NCI-H146 (cell line): ENCODE measurements at regions not wholly inside any gene's neighbourhood (a gene's known extent, or its start where the extent isn't known, plus 50 kb on each side); places are given as distances from the start of the nearest gene placed in this dataset.

Source experiments
- DNase-seq: peaks from one replicate; lab custom pipeline; 2025; lab: John Stamatoyannopoulos, UW

DNA sequence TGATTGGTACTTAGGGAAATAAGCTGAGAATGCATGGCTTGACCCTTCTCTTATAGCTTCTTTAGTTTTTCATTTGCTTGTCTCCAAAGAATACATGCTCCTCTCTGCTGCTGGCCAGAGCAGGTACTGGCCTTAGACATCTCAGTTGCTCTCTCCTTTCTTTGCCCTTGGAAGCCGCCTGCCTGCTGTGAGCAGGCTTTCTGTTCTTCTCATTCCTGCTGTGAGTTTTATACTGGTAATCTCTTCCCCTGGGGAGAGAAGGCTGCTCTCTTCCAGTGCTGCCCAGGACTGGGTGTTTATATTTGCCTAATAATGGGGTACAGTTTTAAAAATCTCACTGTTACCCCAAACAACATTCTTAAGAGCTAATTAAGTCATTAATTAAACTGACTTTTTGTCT lies 323.5 kb upstream of the LRRC7 start:
- DNase-seq: no peak

DNA sequence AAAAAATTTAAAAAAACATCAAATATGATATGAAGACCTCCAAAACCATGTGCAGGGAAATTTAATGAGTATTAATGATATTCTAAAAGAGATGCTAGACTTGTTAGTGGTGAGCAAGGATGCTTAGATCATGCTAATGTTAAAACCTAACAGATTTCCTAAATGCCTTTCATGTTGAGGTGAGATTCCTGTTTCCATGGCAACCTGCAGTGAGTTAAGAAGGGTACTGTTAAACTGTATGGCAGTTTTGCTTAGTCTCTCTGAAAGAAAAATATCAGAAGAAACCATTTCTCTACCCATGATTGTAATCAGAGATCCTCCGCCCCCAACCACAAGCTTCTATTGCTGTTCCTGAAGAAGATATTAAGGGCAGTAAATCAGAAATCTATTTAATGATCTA lies 321.6 kb upstream of the LRRC7 start:
- DNase-seq: no peak

DNA sequence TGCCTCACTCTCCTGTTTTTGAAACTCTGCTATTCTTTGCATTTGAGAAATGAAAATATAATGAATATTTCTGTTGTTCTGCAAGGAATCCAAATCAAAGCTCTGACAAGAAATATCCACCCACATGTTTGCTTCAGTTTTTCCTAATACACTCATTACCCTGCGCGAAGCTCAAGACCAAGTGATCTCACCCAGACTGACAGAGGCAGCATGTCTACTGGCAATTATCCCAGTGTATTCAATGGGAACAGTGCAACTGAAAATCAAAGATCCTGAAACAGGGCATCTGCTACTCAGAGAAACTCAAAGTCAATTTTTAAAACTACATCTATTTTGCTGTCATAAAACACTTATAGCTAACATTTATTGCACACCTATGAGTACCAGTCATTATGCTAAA lies 321.0 kb upstream of the LRRC7 start:
- no peak for DNase-seq

DNA sequence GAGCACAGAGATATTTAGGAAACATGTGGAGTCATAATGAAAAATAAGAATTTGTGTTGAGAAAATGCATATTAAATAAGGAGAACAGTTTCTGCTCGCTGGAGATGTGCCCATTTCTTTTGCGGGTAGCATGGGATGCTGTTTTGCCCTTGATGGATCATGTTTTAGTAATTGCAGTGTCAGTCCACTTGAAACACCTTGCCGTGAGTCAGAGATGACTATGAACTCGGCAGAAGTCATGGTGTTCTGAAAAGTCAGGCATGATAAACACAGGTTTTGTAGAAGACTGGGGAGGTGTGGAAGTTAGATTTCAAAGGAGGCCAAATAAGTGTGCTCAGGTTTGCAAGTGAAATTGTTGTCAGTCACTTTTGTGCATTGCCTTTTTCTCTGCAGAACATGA lies 315.0 kb upstream of the LRRC7 start:
- DNase-seq: no peak

DNA sequence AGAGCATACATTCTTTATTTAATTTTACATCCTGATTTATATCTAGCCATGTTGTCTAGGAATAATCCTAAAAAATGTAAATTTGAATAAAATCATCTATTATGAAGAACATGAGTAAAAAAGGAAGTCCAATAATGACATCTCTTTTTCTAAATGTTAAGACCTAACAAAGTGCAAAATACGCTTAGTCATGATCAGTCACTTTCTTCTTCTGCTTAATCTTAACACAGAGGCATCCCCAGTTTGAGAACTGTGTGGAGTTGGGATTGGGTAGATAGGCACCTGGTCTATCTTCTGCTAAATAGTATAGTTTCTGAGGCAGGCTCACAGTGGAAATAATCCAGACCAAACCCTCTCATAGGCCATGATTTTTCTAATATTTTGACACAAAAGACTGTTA lies 311.7 kb upstream of the LRRC7 start:
- DNase-seq: no peak

DNA sequence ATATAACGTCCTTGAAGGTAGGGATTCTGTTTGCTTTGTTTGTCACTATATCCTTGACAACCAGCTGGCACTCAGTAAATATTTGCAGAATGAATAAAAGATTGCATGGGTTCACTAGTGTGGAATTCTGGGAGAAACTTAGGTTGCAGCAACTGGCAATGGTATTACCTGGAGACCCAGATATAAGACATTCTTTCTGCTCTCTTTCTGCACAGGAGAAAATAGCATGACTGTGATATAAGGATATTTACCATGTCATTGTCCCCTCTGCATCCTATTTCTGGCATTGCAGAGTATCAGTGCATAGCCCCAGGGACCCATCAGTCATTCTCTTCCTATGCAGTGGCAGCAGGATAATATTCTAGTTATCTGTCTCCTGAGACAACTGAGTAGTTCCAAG lies 308.9 kb upstream of the LRRC7 start:
- no peak for DNase-seq

DNA sequence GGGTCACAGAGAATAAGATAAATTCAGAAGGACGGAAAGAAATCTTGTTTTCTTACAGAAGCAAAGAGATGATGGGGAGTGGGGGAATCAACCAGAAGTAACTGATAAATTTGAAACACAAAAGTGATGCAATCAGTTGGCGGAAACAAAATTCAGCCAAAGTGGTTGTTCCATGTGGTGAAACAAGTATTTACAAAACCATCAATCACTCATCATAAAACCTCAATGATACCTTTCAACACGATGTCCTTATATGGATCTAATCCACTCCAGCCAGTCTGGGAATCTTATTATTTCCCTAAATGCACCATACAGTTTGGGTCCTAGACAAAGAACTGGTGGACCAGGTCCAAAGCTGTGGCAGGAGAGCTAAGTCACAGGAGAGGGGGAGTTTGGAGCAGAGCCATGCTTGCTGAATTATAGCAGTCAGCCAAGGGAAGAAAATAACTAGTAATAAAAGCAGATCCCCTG lies 303.8 kb upstream of the LRRC7 start:
- DNase-seq: no peak

DNA sequence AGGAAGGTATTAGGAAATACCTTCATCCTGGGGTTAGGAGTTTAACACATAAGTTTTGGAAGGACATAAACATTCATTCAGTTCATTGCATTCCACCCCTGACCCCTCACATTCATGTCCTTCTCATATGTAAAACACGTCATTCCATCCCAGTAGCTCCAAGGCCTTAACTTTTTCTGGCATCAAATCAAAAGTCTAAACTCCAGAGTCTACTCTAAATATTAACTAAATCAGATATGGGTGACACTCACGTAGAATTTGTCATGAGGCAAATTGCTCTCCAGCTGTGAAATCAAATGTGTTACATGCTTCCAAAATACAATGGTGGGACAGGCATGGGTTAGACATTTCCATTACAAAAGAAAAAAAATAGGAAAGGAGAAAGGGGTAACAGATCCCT lies 298.2 kb upstream of the LRRC7 start:
- DNase-seq: no peak

DNA sequence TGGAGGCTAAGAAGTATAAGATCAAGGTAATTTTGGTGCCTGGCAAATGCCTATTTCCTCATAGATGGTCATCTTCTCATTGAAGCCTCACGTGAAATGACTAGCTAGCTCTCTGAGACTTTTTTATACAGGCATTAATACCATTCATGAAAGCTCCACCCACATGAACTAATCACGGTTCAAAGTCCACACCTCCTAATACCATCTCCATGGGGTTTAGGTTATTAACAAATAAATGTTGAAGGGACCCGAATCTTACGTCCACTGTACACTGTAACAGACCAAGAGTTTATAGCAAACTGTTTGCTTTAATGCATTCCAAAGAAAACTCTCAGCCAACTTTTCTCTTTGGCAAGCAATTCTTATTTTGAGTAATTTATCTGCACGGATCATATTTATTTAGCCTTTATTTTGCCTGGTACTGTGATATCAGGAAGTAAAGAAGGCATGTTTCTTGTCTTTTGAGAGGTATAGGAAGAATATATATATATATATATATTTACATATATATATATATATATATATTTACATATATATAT lies 296.1 kb upstream of the LRRC7 start:
- no peak for DNase-seq

DNA sequence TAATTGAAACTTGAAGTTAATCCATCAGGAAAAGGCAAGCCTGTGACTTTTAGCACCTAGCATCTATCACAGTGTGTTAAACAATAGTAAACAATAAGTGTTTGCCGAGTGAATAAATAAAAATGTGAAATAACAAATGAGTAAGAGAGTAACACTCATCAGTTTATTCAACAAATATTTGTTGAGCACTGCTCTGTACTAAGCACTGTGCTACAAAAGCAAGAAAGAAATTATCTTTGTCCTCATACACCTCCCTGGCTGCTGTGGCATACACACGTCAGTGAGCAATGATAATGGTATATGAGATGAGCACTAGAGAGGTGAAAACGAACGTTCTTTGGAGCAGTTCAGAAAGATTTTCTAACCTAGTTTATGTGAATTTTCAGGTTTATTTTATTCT lies 295.0 kb upstream of the LRRC7 start:
- DNase-seq: no peak

DNA sequence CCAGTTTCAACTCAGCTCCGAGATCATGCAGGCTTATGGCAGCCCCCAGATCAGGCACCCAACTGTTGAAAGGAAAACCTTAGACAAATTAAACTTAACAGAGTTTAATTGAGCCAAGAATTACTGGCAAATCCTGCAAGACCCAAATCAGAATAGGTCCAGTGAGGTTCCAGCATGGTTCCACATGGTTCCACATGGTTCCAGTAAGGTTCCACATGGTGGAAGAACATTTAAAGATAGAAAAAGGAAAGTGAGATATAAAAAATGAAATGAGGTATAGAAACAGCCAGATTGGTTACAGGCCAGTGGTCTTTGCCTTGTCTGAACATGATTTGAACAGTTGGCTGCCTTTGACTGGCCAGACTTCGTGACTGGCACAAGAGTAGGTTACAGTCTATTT lies 288.8 kb upstream of the LRRC7 start:
- no peak for DNase-seq

DNA sequence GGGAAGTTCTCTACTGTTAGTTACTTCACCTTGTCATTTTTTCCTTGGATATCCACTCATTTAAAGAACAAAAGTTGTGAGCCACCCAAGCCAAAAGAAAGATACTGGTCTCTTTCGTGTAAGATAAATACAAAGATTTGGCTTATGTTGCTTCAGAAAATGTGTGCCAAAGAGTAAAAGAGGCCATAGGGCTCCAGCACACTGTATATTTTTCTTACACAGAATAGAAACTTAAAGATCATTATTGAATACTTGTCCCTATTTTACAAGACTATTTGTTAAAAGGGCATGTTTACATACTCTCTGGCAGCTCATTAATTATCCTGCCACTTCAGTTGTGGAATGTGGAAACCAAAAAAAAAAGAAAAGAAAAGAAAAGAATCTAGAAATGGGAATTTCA lies 284.2 kb upstream of the LRRC7 start:
- no peak for DNase-seq

DNA sequence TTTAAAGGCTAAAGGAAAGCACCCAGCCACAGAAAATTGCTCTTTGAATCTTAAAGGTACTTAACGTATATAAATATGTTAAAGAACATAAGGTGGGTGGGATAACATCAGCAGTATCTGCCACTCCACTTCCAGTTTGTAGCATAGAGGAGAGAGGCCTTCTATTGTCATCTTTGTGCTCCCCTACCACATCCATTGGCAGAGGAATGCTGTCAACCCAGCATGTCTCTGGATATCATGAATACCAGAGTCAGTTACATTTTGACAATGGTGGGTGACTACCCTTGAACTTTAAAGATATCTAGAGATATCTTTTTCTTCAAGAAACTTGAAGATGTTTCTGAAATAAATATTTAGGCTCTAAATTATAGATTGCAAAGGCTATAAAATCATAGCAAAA lies 283.2 kb upstream of the LRRC7 start:
- no peak for DNase-seq

DNA sequence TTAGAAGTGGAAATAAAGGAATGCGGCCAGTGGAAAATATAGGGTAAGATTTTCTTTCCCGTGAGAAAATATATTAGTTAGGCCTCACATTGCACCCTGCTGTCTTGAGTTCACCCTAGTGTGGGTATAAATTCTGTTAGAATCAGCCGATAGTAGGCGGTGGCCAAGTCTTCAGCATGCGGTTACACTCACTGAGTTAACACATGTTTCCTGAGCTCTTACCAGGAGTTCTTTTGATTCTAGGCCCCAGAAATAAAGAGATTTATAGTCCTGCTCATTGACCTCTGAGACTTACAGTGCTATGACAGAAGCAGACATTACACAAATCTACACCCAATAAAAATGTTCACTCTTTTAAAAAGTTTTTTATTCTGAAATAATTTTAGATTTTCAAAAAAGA lies 279.3 kb upstream of the LRRC7 start:
- DNase-seq: no peak

DNA sequence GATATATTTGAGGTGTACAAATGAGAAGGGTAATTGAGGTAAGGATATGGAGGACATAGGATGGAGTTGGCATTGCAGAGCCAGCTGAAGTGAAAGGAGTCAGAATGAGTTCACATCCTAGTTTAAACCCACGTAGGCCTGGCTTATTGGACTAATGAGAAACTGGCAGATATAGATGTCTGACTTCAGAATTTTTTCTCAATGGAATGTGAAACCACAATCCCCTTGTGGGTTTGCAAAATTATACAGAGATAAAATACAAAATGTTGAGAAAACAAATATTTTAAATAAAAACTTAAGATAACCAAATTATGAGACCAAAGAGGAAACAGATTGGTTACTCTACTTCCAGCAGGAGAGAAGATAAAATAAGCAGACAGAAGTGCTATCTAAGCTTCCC lies 277.4 kb upstream of the LRRC7 start:
- no peak for DNase-seq

DNA sequence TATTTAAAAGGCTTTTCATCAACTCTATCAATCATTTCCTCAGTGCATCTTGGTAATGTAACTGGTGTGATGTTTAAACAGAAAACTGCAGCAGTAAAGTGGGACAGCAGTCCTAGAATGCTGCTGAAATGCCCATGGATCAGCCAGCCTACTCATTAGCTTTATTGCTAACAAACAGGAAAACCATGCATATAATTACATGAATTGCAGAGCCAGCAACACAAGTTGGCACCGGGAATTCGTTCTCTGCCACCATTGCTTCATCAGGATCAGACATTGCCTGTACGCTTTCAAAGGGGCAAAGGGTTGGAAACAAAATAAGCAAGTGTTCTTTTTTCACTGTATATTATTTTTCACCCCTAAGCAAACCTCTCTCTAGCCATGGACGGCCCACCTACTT lies 276.2 kb upstream of the LRRC7 start:
- no peak for DNase-seq

DNA sequence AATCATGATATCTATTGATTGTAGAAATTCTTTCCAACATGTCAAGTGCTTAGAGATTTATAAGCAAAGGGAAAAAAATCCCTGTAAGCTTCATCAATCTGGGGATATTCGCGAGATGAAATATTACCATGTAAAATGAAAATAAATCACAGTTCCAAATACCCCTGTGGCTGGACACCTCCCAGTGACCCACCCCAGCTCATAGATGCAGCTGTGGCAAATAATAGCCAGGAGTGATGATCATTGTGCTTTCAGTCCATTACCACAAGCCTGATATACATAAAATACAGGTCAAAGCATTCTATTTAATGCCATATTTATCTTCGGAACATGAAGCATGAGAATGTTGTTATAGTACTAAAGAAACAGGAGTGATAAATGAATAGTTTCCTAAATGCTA lies 274.9 kb upstream of the LRRC7 start:
- no peak for DNase-seq

DNA sequence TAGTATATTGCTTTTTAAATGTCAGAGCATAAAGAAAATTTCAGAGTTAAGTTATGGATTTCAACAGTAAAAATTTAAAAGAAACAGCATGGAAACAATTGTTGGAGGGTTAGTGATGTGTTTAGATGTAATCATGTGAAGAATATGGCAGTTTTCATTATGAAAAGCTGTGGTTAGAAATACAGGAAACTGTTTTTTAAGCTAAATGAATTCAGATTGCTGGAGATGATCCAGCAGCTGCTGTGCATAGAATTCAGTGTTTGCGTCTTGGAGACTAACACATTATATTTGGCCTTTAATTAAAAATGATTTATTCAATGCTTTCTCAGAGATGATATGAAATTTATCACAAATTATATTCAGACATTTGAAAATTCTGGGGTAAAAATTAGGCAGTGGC lies 273.6 kb upstream of the LRRC7 start:
- no peak for DNase-seq

DNA sequence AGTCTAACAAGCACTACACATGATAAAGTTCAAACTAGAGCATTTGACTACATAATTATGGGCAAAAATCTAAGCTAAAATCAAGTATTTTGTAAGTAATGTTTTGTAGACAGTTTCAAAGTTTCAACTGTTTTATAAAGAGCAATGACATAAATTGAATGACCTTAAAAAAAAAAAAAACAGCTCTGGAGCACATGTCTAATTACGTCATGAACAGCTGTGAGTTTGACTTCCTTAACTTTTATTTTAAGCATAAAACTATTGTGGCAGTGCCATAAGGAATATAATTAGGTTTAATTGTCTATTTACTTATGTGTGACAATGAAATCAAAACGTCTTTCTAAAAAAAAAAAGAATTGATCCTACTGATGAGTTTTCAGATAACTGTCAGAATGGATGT lies 272.5 kb upstream of the LRRC7 start:
- DNase-seq: no peak

DNA sequence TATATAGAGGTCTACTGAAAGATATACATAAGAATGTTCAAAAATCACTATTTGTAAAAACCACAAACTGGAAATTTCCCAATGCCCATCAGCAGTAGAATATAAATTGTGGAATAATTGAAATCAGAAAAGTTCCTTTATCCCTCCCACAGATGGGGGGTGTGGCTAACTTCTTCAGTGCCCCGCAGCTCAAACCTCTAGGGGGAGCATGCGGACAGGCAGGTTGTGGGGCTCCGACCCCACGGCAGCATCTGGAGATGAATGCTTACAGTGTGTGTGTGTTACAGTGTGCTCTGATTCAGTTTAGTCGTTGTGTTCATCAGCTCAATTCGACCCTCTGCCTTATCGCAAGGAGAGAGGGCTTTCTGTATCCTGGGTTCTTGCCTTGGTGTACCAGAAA lies 262.1 kb upstream of the LRRC7 start:
- peak; percentile 4 for DNase-seq

DNA sequence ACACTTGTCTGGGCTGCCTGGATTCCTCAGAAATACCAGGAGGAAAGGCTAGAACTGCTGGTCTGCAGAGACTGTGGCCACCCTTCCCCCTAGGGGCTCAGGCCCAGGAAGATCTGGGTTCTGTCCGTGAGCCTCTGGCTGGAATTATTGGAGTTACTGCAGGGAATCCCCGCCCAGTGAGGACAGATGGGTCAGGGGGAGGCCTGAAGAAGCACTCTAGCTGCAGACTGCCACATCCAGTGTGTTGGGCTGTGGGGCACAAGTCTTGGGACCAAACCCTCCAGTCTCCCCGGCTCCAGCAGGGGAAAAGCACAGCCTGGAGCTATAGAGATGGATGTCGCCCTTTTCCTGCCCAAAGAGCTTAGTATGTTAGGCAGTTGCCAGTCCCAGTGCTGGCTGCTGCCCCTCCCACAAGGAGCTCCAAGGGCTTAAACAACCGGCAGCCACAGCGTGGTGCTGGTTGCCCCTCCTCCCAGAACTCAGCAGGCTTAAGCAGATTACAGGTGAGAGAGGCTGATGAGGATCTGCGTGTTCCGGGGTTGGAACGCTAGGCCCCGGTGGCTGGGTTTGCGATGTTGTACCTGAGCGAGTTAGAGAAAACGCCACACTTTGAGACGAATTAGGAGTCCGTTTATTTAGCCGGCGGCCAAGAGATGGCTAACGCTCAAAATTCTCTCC lies 255.5 kb upstream of the LRRC7 start:
- no peak for DNase-seq

DNA sequence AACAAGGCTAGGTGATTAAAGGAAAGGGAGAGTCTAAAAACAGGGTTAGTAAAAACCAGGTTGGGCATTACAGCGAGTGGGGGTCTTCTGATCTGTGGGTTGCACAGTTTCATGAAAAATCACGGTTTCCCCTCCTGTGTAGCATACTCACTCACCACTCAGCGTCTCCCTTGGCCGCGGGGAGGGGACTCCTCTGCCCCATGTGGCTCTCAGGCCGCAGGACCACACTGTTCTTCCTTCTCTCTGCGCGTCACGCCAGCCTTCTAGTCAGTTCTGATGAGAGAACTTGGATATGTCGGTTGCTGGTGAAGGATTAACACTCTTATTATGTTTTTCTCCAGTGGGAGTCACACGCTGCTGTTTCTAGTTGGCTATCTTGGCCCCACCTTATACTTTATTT lies 254.6 kb upstream of the LRRC7 start:
- DNase-seq: no peak

DNA sequence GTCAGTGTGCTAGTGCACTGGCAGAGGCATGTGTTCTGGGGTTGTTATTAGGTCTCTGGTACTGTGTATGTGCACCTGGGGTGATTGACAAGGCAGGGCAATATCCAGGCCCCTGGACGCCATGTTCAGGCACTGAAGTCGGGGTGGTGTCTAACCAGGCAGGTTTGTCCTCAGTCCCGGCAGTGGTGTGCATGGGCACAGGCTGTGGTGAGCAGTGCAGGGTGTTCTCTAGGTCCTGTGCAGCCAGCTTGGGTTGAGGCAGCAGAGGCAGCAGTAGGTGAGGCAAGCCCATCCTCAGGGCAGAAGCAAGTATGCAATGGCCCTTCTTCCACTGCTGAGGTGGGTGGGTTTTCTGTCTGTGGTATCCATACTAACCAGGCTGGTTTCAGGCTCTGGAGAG lies 252.3 kb upstream of the LRRC7 start:
- DNase-seq: no peak

DNA sequence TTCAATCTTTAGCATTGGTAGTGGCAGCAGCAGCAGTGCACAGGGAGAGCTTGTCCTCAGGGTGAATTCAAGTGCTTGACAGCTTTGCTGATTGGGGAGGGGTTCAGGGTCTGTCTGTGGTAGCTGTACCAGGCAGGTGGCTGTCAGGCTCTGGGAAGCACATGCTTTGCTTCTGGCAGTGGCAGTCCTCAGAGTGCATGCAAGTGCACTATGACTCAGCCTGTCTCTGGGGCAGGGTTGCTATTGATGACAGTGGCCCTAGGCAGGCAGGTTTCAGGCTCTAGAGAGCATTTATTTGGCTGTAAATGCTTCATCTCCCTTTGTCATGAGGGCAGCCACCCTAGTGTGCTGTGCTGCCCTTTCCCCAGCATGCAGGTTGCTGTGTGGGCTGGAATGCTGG lies 251.9 kb upstream of the LRRC7 start:
- no peak for DNase-seq

DNA sequence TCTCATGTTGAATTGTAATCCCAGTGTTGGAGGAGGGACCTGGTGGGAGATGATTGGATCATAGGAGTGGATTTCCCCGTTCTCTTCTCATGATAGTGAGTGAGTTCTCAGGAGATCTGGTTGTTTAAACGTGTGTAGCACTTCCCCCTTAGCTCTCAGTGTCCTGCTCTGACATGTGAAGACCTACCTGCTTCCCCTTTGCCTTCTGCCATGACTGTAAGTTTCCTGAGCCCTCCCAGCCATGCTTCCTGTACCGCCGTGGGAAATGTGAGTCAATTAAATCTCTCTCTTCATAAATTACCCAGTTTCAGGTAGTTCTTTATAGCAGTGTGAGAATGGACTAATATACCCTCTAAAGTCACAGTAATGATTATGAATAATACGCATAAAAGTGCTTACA lies 248.4 kb upstream of the LRRC7 start:
- no peak for DNase-seq
